LNCAP (cell line): ENCODE measurements at regions not wholly inside any gene's neighbourhood (a gene's known extent, or its start where the extent isn't known, plus 50 kb on each side); places are given as distances from the start of the nearest gene placed in this dataset.

ENCODE experiments used
- TF ChIP-seq, protein P1 (sequence below): fragments of 450-650 bp; IDR thresholded peaks from 2 replicates; pipeline ENCODE4 v1.5.1; 2017; ENCODE audit warnings: mild to moderate bottlenecking

- TF ChIP-seq, protein P1, sequence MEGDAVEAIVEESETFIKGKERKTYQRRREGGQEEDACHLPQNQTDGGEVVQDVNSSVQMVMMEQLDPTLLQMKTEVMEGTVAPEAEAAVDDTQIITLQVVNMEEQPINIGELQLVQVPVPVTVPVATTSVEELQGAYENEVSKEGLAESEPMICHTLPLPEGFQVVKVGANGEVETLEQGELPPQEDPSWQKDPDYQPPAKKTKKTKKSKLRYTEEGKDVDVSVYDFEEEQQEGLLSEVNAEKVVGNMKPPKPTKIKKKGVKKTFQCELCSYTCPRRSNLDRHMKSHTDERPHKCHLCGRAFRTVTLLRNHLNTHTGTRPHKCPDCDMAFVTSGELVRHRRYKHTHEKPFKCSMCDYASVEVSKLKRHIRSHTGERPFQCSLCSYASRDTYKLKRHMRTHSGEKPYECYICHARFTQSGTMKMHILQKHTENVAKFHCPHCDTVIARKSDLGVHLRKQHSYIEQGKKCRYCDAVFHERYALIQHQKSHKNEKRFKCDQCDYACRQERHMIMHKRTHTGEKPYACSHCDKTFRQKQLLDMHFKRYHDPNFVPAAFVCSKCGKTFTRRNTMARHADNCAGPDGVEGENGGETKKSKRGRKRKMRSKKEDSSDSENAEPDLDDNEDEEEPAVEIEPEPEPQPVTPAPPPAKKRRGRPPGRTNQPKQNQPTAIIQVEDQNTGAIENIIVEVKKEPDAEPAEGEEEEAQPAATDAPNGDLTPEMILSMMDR, result no peak
These were observed 86.7 kb upstream of the ZEB2 start for GRCh38 chr2:144606466-144607095.

DNA sequence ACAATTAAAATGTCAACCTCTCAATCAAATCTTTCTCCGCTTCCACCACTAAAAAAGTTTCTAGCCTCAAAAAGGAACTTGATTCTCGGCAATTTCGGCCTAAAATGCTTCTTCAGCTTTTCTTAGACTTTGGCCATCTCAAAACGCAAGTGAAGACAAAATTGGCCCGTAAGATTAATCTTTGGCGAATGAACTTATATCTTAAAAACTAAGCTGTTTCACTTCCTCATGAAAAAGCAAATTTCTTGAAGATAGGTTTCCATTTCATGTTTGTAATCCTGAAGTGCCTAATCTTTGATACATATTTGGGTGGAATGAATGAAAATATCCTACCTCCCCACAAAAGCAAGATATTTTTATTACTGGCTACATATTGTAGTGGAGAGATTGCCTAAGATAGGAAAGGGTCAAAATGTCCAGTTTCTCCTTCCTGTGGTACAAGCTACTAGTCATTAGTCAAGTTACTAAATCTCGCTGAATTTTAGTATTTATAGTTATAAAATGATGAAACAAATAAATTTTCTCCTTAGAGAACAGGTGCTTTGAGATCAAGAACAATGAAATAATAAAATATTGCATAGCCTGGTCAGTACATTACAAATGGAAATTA, 85.4 kb upstream of the ZEB2 start:
- TF ChIP-seq, protein P1, result no peak

DNA sequence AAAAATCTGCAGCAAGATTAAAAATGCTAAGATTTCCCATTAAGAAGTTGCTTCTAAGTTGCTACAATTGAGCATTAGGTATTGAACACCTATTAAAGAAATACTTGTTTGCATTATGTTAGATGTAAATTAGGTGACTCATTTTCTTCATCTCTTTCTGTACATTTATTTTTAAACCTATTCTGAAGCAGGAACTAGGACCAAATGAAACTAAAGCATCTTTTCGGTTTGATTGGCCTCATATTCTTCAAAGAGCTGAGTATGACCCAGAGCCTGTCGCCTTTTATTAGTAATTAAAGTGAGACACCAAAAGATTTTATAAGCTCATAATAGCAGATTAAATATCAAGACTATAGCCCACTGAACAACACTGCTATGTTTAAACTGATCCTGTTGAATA, 83.4 kb upstream of the ZEB2 start:
- TF ChIP-seq, protein P1, result no peak

- TF ChIP-seq, protein P1, result no peak
These were observed 79.0 kb upstream of the ZEB2 start for GRCh38 chr2:144598906-144599305.

DNA sequence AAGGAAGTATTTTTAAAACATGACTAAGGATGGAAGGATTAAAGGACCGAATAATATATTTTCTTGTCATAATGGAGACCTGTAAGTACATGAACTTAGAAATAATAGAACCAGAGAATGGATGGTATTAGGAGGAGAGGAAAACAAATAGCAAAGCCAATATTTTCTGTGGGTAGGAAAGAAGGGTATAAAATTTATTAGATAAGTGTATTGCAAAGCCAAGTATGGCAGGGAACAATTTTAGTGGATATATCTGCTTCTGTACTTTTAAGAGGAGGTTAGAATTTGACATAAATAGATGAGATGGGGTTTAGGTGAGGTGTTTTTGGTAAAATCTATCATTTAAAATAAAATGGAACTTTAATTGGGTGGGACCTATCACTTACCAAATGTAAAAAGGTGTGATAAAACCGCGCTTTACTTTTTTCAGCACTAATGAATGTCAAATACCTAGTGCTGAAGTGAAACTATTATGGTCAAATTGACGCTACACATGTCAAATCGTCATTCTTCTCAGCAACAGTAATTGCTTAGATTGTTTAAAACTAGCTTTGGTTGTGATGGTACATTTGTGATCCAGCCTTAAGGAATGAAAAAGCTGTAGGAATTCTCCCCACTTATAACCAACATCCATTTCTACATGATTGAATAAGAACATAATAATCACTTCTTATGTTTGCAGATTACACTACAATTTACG, 78.1 kb upstream of the ZEB2 start:
- TF ChIP-seq, protein P1, result no peak

GRCh38 chr2:144597388-144597787, 77.5 kb upstream of the ZEB2 start:
- TF ChIP-seq, protein P1, result no peak

- TF ChIP-seq, protein P1, result no peak
These were observed 76.4 kb upstream of the ZEB2 start for GRCh38 chr2:144596073-144596871.
